ENCODE measurements at regions not wholly inside any gene's neighbourhood (a gene's known extent, or its start where the extent isn't known, plus 50 kb on each side); places are given as distances from the start of the nearest gene placed in this dataset.
A peak's percentile ranks its signal among the peaks of the same experiment; 100 is the strongest.

DNA sequence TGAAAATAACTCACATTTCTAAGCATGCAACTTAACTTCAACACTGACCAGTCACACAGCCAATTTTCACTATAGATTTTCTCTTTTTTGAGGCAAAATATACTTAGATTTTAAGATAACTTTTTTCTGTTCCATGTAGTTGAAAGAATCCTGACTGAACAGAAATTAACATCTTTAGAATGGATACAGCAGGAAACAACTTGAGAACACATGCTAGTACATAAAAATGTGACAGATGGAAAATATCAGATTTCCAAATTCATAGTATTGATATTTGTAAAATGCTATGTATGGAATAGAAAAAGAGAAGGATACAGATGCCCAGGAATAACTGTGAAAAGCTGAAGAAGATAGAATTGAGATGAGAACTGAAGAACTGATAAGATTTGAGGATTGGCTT is 1270.6 kb downstream of the KCNT2 start:
- no peak for TF ChIP-seq ZNF565 (CRISPR knock-in tag; conservative IDR thresholded peaks at IDR 0.05; ENCODE audit: low read depth)
- TF ChIP-seq PATZ1 (CRISPR knock-in tag; IDR thresholded peaks at IDR 0.05; ENCODE audit: borderline replicate concordance), result no peak
- no peak for TF ChIP-seq ZFP3 (CRISPR knock-in tag; IDR thresholded peaks at IDR 0.05)
- TF ChIP-seq POU6F1 (CRISPR knock-in tag; IDR thresholded peaks at IDR 0.05; ENCODE audit: borderline replicate concordance, low read depth), result no peak
- TF ChIP-seq ZNF70 (CRISPR knock-in tag; IDR thresholded peaks at IDR 0.05), result no peak
- no peak for TF ChIP-seq BACH2 (CRISPR knock-in tag; IDR thresholded peaks at IDR 0.05; ENCODE audit: borderline replicate concordance)
- no peak for TF ChIP-seq ISL1 (CRISPR knock-in tag; IDR thresholded peaks at IDR 0.05)
- TF ChIP-seq SNAI2 (CRISPR knock-in tag; IDR thresholded peaks at IDR 0.05), result no peak
- TF ChIP-seq TOX (CRISPR knock-in tag; IDR thresholded peaks at IDR 0.05; ENCODE audit: borderline replicate concordance), result no peak
- no peak for TF ChIP-seq ESRRG (CRISPR knock-in tag; IDR thresholded peaks at IDR 0.05)
- TF ChIP-seq, protein P1, sequence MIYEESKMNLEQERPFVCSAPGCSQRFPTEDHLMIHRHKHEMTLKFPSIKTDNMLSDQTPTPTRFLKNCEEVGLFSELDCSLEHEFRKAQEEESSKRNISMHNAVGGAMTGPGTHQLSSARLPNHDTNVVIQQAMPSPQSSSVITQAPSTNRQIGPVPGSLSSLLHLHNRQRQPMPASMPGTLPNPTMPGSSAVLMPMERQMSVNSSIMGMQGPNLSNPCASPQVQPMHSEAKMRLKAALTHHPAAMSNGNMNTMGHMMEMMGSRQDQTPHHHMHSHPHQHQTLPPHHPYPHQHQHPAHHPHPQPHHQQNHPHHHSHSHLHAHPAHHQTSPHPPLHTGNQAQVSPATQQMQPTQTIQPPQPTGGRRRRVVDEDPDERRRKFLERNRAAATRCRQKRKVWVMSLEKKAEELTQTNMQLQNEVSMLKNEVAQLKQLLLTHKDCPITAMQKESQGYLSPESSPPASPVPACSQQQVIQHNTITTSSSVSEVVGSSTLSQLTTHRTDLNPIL (CRISPR knock-in tag; IDR thresholded peaks at IDR 0.05; ENCODE audit: low read depth), result no peak
- TF ChIP-seq TSHZ2 (CRISPR knock-in tag; IDR thresholded peaks at IDR 0.05), result no peak
- no peak for TF ChIP-seq ZNF8 (CRISPR knock-in tag; IDR thresholded peaks at IDR 0.05)
- no peak for TF ChIP-seq ZC3H10 (CRISPR knock-in tag; IDR thresholded peaks at IDR 0.05)
- TF ChIP-seq TCF4 (CRISPR knock-in tag; IDR thresholded peaks at IDR 0.05; ENCODE audit: borderline replicate concordance), result no peak
- no peak for TF ChIP-seq RARB (CRISPR knock-in tag; IDR thresholded peaks at IDR 0.05)
- no peak for TF ChIP-seq OSR1 (CRISPR knock-in tag; IDR thresholded peaks at IDR 0.05)
- no peak for TF ChIP-seq ZFP30 (CRISPR knock-in tag; IDR thresholded peaks at IDR 0.05)
- TF ChIP-seq CSDC2 (CRISPR knock-in tag; IDR thresholded peaks at IDR 0.05), result no peak
- no peak for TF ChIP-seq CSRNP3 (CRISPR knock-in tag; IDR thresholded peaks at IDR 0.05)
- ATAC-seq, result no peak

DNA sequence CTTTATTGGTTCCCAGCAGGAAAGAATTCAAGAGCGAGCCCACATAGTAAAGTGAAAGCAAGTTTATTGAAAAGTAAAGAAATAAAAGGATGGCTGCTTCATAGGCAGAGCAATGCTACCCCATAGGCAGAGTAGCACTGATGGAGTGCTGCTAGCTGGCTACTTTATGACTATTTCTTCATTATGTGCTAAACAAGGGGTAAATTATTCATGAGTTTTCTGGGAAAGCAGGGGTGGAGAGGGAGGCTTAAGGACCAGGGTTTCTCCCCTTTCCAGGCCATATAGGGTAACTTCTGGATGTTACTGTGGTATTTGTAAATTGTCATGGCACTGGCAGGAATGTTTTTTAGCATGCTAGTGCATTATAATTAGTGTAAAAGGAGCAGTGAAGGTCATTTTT is 1271.4 kb downstream of the KCNT2 start:
- ATAC-seq, result peak; percentile 44
- TF ChIP-seq ZNF70 (CRISPR knock-in tag; IDR thresholded peaks at IDR 0.05), result no peak
- no peak for TF ChIP-seq POU6F1 (CRISPR knock-in tag; IDR thresholded peaks at IDR 0.05; ENCODE audit: borderline replicate concordance, low read depth)
- TF ChIP-seq OSR1 (CRISPR knock-in tag; IDR thresholded peaks at IDR 0.05), result no peak
- no peak for TF ChIP-seq SNAI2 (CRISPR knock-in tag; IDR thresholded peaks at IDR 0.05)
- no peak for TF ChIP-seq TSHZ2 (CRISPR knock-in tag; IDR thresholded peaks at IDR 0.05)
- TF ChIP-seq TOX (CRISPR knock-in tag; IDR thresholded peaks at IDR 0.05; ENCODE audit: borderline replicate concordance), result no peak
- TF ChIP-seq, protein P1 (CRISPR knock-in tag; IDR thresholded peaks at IDR 0.05; ENCODE audit: low read depth), result no peak
- TF ChIP-seq GLIS3 (CRISPR knock-in tag; IDR thresholded peaks at IDR 0.05), result no peak
- TF ChIP-seq ZNF8 (CRISPR knock-in tag; IDR thresholded peaks at IDR 0.05), result no peak
- no peak for TF ChIP-seq CSRNP3 (CRISPR knock-in tag; IDR thresholded peaks at IDR 0.05)
- TF ChIP-seq ZC3H10 (CRISPR knock-in tag; IDR thresholded peaks at IDR 0.05), result no peak
- no peak for TF ChIP-seq PPARA (CRISPR knock-in tag; IDR thresholded peaks at IDR 0.05; ENCODE audit: borderline replicate concordance)
- TF ChIP-seq CSDC2 (CRISPR knock-in tag; IDR thresholded peaks at IDR 0.05), result no peak
- TF ChIP-seq TCF4 (CRISPR knock-in tag; IDR thresholded peaks at IDR 0.05; ENCODE audit: borderline replicate concordance), result no peak
